ENCODE measurements at regions not wholly inside any gene's neighbourhood (a gene's known extent, or its start where the extent isn't known, plus 50 kb on each side); places are given as distances from the start of the nearest gene placed in this dataset.

DNA sequence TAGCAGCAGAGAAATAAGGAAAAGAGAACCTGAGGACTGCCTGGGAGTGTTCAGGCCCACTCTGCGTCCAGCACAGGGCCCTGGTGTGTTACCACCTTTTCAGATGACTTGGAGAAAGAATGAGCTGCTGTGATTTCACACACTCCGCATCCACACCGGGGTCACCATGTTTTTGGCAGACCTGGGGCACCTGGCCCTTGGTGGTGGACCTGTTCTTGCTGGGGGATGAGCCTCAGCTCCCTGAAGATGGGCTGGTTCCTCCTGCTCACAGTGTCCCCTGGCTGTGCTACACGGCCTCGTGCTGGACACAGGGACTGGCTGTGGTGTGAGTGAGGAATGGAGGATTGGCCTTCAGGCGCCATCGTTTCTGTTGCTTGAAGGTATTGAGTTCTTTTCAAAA lies 1381.4 kb downstream of the TBC1D22A start:
- TF ChIP-seq POLR2A (IDR thresholded peaks at IDR 0.05; ENCODE audit: low read depth, low read length) = no peak
- no peak for TF ChIP-seq POLR2AphosphoS5 (IDR thresholded peaks at IDR 0.05; ENCODE audit: low read depth, low read length)
- no peak for TF ChIP-seq TAF1 (IDR thresholded peaks at IDR 0.05; ENCODE audit: low read depth, low read length)
- no peak for TF ChIP-seq SPI1 (IDR thresholded peaks at IDR 0.05; ENCODE audit: low read depth, low read length)

Measured in GM12891 (cell line).